Neural cell (in vitro differentiated cells): ENCODE measurements at regions not wholly inside any gene's neighbourhood (a gene's known extent, or its start where the extent isn't known, plus 50 kb on each side); places are given as distances from the start of the nearest gene placed in this dataset.

Source experiments
- CTCF ChIP-seq: fragments of 450-650 bp; IDR thresholded peaks from 2 replicates; pipeline ENCODE4 v1.5.1; 2014; ENCODE audit warnings: antibody characterized with exemption, mild to moderate bottlenecking, moderate library complexity; ENCODE audit not compliant: poor library complexity, severe bottlenecking
- EP300 ChIP-seq: fragments of 450-650 bp; conservative IDR thresholded peaks from 2 replicates; pipeline ENCODE4 v1.6.1; 2014; ENCODE audit warnings: antibody characterized with exemption, mild to moderate bottlenecking, moderate library complexity; ENCODE audit not compliant: poor library complexity, severe bottlenecking
- EZH2 ChIP-seq: fragments of 200-600, 300-800 bp; shearing (Covaris generic), sonication (generic); IDR thresholded peaks from 2 replicates; pipeline ENCODE4 v1.6.1; 2014; ENCODE audit warnings: antibody characterized with exemption, low read length, borderline replicate concordance, mild to moderate bottlenecking; ENCODE audit not compliant: insufficient read depth, poor library complexity, severe bottlenecking
- POLR2AphosphoS5 ChIP-seq: IDR thresholded peaks from 2 replicates; pipeline ENCODE4 v1.6.1; 2012
- RAD21 ChIP-seq: fragments of 450-650 bp; conservative IDR thresholded peaks from 2 replicates; pipeline ENCODE4 v1.6.1; 2014; ENCODE audit warnings: antibody characterized with exemption, mild to moderate bottlenecking, moderate library complexity
- SMC3 ChIP-seq: fragments of 450-650 bp; conservative IDR thresholded peaks from 2 replicates; pipeline ENCODE4 v1.6.1; 2014; ENCODE audit warnings: antibody characterized with exemption, mild to moderate bottlenecking, moderate library complexity; ENCODE audit not compliant: poor library complexity
- TF ChIP-seq, protein P1 (sequence below): IDR thresholded peaks from 2 replicates; pipeline ENCODE4 v1.6.1; 2012; ENCODE audit warnings: borderline replicate concordance

- TF ChIP-seq, protein P1, sequence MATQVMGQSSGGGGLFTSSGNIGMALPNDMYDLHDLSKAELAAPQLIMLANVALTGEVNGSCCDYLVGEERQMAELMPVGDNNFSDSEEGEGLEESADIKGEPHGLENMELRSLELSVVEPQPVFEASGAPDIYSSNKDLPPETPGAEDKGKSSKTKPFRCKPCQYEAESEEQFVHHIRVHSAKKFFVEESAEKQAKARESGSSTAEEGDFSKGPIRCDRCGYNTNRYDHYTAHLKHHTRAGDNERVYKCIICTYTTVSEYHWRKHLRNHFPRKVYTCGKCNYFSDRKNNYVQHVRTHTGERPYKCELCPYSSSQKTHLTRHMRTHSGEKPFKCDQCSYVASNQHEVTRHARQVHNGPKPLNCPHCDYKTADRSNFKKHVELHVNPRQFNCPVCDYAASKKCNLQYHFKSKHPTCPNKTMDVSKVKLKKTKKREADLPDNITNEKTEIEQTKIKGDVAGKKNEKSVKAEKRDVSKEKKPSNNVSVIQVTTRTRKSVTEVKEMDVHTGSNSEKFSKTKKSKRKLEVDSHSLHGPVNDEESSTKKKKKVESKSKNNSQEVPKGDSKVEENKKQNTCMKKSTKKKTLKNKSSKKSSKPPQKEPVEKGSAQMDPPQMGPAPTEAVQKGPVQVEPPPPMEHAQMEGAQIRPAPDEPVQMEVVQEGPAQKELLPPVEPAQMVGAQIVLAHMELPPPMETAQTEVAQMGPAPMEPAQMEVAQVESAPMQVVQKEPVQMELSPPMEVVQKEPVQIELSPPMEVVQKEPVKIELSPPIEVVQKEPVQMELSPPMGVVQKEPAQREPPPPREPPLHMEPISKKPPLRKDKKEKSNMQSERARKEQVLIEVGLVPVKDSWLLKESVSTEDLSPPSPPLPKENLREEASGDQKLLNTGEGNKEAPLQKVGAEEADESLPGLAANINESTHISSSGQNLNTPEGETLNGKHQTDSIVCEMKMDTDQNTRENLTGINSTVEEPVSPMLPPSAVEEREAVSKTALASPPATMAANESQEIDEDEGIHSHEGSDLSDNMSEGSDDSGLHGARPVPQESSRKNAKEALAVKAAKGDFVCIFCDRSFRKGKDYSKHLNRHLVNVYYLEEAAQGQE, result no peak
- no peak for TF ChIP-seq CTCF
- TF ChIP-seq EP300, result no peak
- no peak for TF ChIP-seq POLR2AphosphoS5
- TF ChIP-seq SMC3, result no peak
- no peak for TF ChIP-seq EZH2
- no peak for TF ChIP-seq RAD21
Observed at GRCh38 chr4:135073389-135073788, 871.8 kb upstream of the PABPC4L start.
